ENCODE measurements at regions not wholly inside any gene's neighbourhood (a gene's known extent, or its start where the extent isn't known, plus 50 kb on each side); places are given as distances from the start of the nearest gene placed in this dataset.

GRCh38 chr9:113793558-113793957 is 82.6 kb upstream of the ZNF618 start:
- H3K56ac ChIP-seq (ENCODE audit: low read length) = no peak overlapping the region
- H2BK120ac ChIP-seq (ENCODE audit: low read depth, low read length) = no peak overlapping the region
- H3K23ac ChIP-seq (ENCODE audit: low read length) = no peak overlapping the region
- no peak overlapping the region for H2BK15ac ChIP-seq (replicated peaks; ENCODE audit: low read depth)
- H3K36me3 ChIP-seq (ENCODE audit: control insufficient read depth, insufficient read depth, low read length) = no peaks in the 10 kb centered on the region
- no peak overlapping the region for H3K9ac ChIP-seq (ENCODE audit: low read length)
- H4K5ac ChIP-seq (ENCODE audit: low read length) = no peak overlapping the region
- WGBS (ENCODE audit: extremely low coverage, insufficient coverage, low lambda C conversion rate) = no CpG with 5 or more reads among the region's 9 CpGs
- no peak overlapping the region for H3K27ac ChIP-seq (ENCODE audit: low read depth, low read length)
- no peak overlapping the region for H2AK5ac ChIP-seq (ENCODE audit: low read length)
- H3K4me2 ChIP-seq (ENCODE audit: low read length) = no peak overlapping the region
- DNase-seq = no peak
- no peaks in the 10 kb centered on the region for H3K27me3 ChIP-seq (ENCODE audit: insufficient read depth, low read length, poor library complexity)
- H3K4ac ChIP-seq (ENCODE audit: low read depth, low read length) = no peak overlapping the region
- H2BK5ac ChIP-seq (ENCODE audit: low read length) = no peak overlapping the region
- no peaks in the 10 kb centered on the region for H3K79me1 ChIP-seq (ENCODE audit: low read length)
- no peaks in the 10 kb centered on the region for H3K79me2 ChIP-seq (ENCODE audit: control insufficient read depth, insufficient read depth, low read length)
- no peaks in the 10 kb centered on the region for H3K4me1 ChIP-seq (ENCODE audit: control insufficient read depth, low read depth, low read length)
- H3K18ac ChIP-seq (ENCODE audit: low read length) = no peak overlapping the region
- H3K4me3 ChIP-seq (ENCODE audit: low read length) = no peak overlapping the region
- no peak overlapping the region for H4K8ac ChIP-seq (ENCODE audit: low read depth, low read length)

- no peak for DNase-seq
- no CpG with 5 or more reads among the region's 6 CpGs for WGBS (ENCODE audit: extremely low coverage, insufficient coverage, low lambda C conversion rate)
- H3K27me3 ChIP-seq (ENCODE audit: insufficient read depth, low read length, poor library complexity) = no peaks in the 10 kb centered on the region
Observed at GRCh38 chr9:113794721-113795120, 81.4 kb upstream of the ZNF618 start.

GRCh38 chr9:113795811-113796392 is 80.2 kb upstream of the ZNF618 start:
- Histone ChIP-seq H3K9ac (ENCODE audit: low read length) (no peak overlapping the region), H2BK5ac (ENCODE audit: low read length) (no peak overlapping the region), H3K36me3 (ENCODE audit: control insufficient read depth, insufficient read depth, low read length) (no peaks in the 10 kb centered on the region), H3K4me1 (ENCODE audit: control insufficient read depth, low read depth, low read length) (no peaks in the 10 kb centered on the region), H3K18ac (ENCODE audit: low read length) (no peak overlapping the region), H3K27ac (ENCODE audit: low read depth, low read length) (no peak overlapping the region), H3K4me3 (ENCODE audit: low read length) (no peak overlapping the region), H3K27me3 (ENCODE audit: insufficient read depth, low read length, poor library complexity) (no peaks in the 10 kb centered on the region), H3K56ac (ENCODE audit: low read length) (no peak overlapping the region), H3K4me2 (ENCODE audit: low read length) (no peak overlapping the region), H3K23ac (ENCODE audit: low read length) (no peak overlapping the region), H3K79me1 (ENCODE audit: low read length) (no peaks in the 10 kb centered on the region), H3K79me2 (ENCODE audit: control insufficient read depth, insufficient read depth, low read length) (no peaks in the 10 kb centered on the region), H2AK5ac (ENCODE audit: low read length) (no peak overlapping the region), H4K8ac (ENCODE audit: low read depth, low read length) (no peak overlapping the region), H4K5ac (ENCODE audit: low read length) (no peak overlapping the region), H2BK120ac (ENCODE audit: low read depth, low read length) (no peak overlapping the region), H2BK15ac (replicated peaks; ENCODE audit: low read depth) (no peak overlapping the region), H3K4ac (ENCODE audit: low read depth, low read length) (no peak overlapping the region)
- DNase-seq = no peak
- WGBS (ENCODE audit: extremely low coverage, insufficient coverage, low lambda C conversion rate) = no CpG with 5 or more reads among the region's 2 CpGs

More at GRCh38 chr9:113794721-113795120, 81.4 kb upstream of the ZNF618 start:
- no peak overlapping the region for H3K23ac ChIP-seq (ENCODE audit: low read length)
- no peak overlapping the region for H3K4ac ChIP-seq (ENCODE audit: low read depth, low read length)
- no peaks in the 10 kb centered on the region for H3K4me1 ChIP-seq (ENCODE audit: control insufficient read depth, low read depth, low read length)
- no peak overlapping the region for H2BK15ac ChIP-seq (replicated peaks; ENCODE audit: low read depth)
- H3K4me2 ChIP-seq (ENCODE audit: low read length) = no peak overlapping the region
- no peak overlapping the region for H4K8ac ChIP-seq (ENCODE audit: low read depth, low read length)
- no peak overlapping the region for H3K56ac ChIP-seq (ENCODE audit: low read length)
- H3K27ac ChIP-seq (ENCODE audit: low read depth, low read length) = no peak overlapping the region
- H2BK5ac ChIP-seq (ENCODE audit: low read length) = no peak overlapping the region
- H3K79me1 ChIP-seq (ENCODE audit: low read length) = no peaks in the 10 kb centered on the region
- no peak overlapping the region for H3K4me3 ChIP-seq (ENCODE audit: low read length)
- no peaks in the 10 kb centered on the region for H3K36me3 ChIP-seq (ENCODE audit: control insufficient read depth, insufficient read depth, low read length)
- no peak overlapping the region for H3K9ac ChIP-seq (ENCODE audit: low read length)
- H2AK5ac ChIP-seq (ENCODE audit: low read length) = no peak overlapping the region
- H4K5ac ChIP-seq (ENCODE audit: low read length) = no peak overlapping the region
- no peak overlapping the region for H3K18ac ChIP-seq (ENCODE audit: low read length)
- H3K79me2 ChIP-seq (ENCODE audit: control insufficient read depth, insufficient read depth, low read length) = no peaks in the 10 kb centered on the region
- no peak overlapping the region for H2BK120ac ChIP-seq (ENCODE audit: low read depth, low read length)

DNA sequence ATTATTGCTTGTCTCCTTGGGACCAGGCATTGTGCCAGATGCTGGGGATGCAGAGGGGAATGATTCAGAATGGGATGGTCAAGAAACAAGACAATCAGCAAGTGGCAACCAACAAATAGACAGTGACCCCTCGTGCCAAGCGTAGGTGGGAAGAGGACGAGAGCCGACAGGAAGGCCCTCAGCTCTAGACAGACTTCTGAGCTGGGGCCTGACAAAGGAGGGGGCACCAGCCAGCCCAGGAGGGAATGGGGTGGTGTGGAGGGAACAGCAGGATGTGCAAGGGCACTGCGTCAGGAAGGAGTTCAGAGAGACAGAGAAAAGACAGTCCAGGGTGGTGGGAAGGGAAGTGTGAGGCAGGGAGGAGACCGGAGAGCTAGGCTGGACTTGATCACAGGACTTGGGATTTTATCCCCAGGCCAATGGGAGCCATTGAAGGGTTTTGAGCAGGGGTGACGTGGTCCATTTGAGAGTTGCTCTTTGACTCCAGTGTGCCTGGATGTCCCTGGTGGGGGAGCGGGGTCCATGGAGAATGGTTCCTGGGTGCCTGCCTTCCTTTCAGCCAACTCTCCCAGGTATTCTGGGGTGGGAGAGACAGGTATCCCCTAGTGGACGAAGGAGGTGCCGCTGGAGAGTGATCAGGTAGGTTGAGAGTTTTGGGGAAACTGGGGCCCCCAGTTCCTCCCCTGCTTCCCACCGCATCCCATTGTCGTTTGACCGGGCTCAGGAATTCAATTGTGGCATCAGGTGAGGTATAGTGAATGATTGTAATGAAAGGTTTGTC is 79.3 kb upstream of the ZNF618 start:
- DNase-seq = no peak
- Histone ChIP-seq H3K79me2 (ENCODE audit: control insufficient read depth, insufficient read depth, low read length) (no peaks in the 10 kb centered on the region), H3K4me1 (ENCODE audit: control insufficient read depth, low read depth, low read length) (no peaks in the 10 kb centered on the region), H3K4me2 (ENCODE audit: low read length) (no peak overlapping the region), H2AK5ac (ENCODE audit: low read length) (no peak overlapping the region), H2BK120ac (ENCODE audit: low read depth, low read length) (no peak overlapping the region), H3K23ac (ENCODE audit: low read length) (no peak overlapping the region), H4K5ac (ENCODE audit: low read length) (no peak overlapping the region), H4K8ac (ENCODE audit: low read depth, low read length) (no peak overlapping the region), H3K4me3 (ENCODE audit: low read length) (no peak overlapping the region), H2BK15ac (replicated peaks; ENCODE audit: low read depth) (no peak overlapping the region), H3K27me3 (ENCODE audit: insufficient read depth, low read length, poor library complexity) (no peaks in the 10 kb centered on the region), H3K4ac (ENCODE audit: low read depth, low read length) (no peak overlapping the region), H2BK5ac (ENCODE audit: low read length) (no peak overlapping the region), H3K27ac (ENCODE audit: low read depth, low read length) (no peak overlapping the region), H3K9ac (ENCODE audit: low read length) (no peak overlapping the region), H3K36me3 (ENCODE audit: control insufficient read depth, insufficient read depth, low read length) (no peaks in the 10 kb centered on the region), H3K18ac (ENCODE audit: low read length) (no peak overlapping the region), H3K56ac (ENCODE audit: low read length) (no peak overlapping the region), H3K79me1 (ENCODE audit: low read length) (no peaks in the 10 kb centered on the region)
- no CpG with 5 or more reads among the region's 13 CpGs for WGBS (ENCODE audit: extremely low coverage, insufficient coverage, low lambda C conversion rate)

DNA sequence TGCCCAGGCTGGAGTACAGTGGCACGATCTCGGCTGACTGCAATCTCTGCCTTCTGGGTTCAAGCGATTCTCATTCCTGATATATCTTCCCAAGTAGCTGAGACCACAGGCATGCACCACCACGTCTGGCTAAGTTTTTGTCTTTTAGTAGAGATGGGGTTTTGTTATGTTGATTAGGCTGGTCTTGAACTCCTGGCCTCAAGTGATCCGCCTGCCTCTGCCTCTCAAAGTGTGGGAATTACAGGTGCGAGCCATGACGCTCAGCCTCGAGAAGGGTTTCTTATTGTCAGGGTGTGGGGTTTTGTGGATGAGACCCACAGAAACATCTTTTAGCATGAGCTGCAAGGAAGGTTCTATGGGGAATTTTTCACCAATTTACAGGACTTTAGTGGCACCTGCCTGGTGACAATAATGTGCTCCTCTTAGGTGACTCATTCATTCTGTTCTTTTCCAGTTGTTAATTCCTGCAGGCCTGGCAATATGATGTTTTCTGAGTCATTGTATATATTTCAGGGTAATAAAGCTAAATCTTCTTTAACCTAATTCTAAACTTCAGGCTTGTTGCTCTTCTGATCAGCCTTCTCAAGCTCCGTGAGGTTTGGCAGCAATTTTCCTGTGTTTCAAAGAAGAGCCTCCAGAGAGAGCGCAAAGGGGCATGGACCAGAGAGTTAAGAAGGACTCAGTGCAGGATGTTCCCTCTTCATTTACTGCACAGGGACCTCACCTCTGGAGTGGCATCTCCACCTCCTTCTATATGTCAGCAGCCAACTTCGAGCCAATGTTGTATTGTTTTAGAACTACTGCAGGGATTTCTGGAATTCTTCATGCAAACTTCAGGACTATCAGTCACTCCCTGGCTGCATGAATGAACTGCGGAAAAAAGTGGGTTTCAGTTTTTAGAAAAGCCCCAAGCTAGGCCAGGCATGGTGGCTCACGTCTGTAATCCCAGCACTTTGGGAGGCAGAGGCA is 77.8 kb upstream of the ZNF618 start:
- no peak overlapping the region for H3K4me3 ChIP-seq (ENCODE audit: low read length)
- no peaks in the 10 kb centered on the region for H3K79me1 ChIP-seq (ENCODE audit: low read length)
- H2BK15ac ChIP-seq (replicated peaks; ENCODE audit: low read depth) = no peak overlapping the region
- H3K36me3 ChIP-seq (ENCODE audit: control insufficient read depth, insufficient read depth, low read length) = no peaks in the 10 kb centered on the region
- no peak for DNase-seq
- H3K4me2 ChIP-seq (ENCODE audit: low read length) = no peak overlapping the region
- no peak overlapping the region for H3K9ac ChIP-seq (ENCODE audit: low read length)
- no peaks in the 10 kb centered on the region for H3K79me2 ChIP-seq (ENCODE audit: control insufficient read depth, insufficient read depth, low read length)
- no peak overlapping the region for H3K56ac ChIP-seq (ENCODE audit: low read length)
- no CpG with 5 or more reads among the region's 13 CpGs for WGBS (ENCODE audit: extremely low coverage, insufficient coverage, low lambda C conversion rate)
- no peak overlapping the region for H4K8ac ChIP-seq (ENCODE audit: low read depth, low read length)
- no peak overlapping the region for H2AK5ac ChIP-seq (ENCODE audit: low read length)
- H3K4ac ChIP-seq (ENCODE audit: low read depth, low read length) = no peak overlapping the region
- no peaks in the 10 kb centered on the region for H3K4me1 ChIP-seq (ENCODE audit: control insufficient read depth, low read depth, low read length)
- no peak overlapping the region for H3K27ac ChIP-seq (ENCODE audit: low read depth, low read length)
- H3K23ac ChIP-seq (ENCODE audit: low read length) = no peak overlapping the region
- H3K18ac ChIP-seq (ENCODE audit: low read length) = no peak overlapping the region
- no peaks in the 10 kb centered on the region for H3K27me3 ChIP-seq (ENCODE audit: insufficient read depth, low read length, poor library complexity)
- H2BK120ac ChIP-seq (ENCODE audit: low read depth, low read length) = no peak overlapping the region
- H2BK5ac ChIP-seq (ENCODE audit: low read length) = no peak overlapping the region
- H4K5ac ChIP-seq (ENCODE audit: low read length) = no peak overlapping the region
